GM12874 (cell line): ENCODE measurements at regions not wholly inside any gene's neighbourhood (a gene's known extent, or its start where the extent isn't known, plus 50 kb on each side); places are given as distances from the start of the nearest gene placed in this dataset.

Experiments used
- TF ChIP-seq, protein P1 (sequence below): IDR thresholded peaks from 2 replicates; pipeline ENCODE4 v1.5.1; 2011; ENCODE audit warnings: low read depth, mild to moderate bottlenecking, control low read depth, low read length, moderate library complexity; ENCODE audit not compliant: insufficient read depth

DNA sequence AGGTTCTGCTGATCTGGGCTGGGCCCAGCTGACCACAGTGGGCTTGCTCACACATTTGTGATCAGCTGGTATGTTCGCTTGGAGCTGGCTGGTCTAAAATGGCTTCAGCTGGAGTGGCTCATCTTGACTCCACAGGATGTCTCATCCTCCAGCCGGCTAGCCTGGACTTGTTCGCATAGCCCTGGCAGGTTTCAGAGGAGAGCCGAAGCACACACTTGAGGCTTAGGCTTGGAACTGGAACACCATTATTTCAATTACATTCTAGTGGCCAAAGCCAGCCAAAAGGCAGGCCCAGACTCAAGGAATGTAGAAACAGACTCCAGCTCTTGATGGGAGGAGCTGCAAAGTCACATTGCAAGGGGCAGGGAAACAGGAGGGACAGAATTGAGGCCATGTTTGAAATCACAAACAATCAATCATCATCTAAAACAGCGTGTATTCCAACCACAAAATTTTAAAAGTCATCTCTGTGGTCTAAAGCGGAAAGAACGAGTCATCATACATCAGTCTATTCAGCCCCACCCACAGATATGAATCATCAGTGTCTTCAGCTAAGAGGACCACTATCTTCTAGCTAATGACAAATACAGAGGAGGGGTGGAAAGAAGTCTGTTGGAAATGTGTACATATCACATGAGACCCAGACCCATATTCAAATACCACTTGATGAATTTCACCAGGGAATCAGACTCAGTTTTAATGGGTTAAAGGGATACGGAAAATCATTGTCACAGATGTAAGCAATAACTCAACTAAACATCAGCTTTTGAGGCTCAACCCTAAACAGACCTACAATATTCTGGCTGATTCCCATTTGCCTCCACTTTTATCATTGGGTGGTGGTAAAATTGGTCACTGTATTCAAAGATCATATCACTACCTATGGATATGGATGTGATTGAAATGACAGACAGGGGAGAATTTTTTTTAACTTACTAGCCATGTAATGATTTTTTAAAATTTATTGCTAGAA lies 139.0 kb upstream of the MKLN1 start:
- TF ChIP-seq, protein P1, sequence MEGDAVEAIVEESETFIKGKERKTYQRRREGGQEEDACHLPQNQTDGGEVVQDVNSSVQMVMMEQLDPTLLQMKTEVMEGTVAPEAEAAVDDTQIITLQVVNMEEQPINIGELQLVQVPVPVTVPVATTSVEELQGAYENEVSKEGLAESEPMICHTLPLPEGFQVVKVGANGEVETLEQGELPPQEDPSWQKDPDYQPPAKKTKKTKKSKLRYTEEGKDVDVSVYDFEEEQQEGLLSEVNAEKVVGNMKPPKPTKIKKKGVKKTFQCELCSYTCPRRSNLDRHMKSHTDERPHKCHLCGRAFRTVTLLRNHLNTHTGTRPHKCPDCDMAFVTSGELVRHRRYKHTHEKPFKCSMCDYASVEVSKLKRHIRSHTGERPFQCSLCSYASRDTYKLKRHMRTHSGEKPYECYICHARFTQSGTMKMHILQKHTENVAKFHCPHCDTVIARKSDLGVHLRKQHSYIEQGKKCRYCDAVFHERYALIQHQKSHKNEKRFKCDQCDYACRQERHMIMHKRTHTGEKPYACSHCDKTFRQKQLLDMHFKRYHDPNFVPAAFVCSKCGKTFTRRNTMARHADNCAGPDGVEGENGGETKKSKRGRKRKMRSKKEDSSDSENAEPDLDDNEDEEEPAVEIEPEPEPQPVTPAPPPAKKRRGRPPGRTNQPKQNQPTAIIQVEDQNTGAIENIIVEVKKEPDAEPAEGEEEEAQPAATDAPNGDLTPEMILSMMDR: no peak

DNA sequence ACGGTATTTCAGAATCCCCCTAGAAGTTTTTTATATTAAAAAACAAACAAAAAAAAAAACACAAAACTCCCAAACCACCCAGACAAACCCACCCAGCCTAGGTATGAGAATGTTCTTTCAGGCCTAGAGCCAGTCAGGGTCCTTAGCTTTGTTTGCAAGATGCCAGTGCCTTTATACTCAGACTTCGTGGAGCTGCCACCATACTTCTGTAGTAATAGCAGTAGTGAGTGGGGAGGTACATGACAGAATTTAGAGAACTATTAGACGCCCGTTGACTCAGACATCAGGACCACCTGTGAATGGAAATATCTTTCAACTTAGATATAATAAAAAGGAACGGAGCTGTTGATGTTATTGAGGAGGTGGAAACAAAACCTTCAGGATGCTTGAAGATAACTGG lies 138.2 kb upstream of the MKLN1 start:
- TF ChIP-seq, protein P1: no peak

DNA sequence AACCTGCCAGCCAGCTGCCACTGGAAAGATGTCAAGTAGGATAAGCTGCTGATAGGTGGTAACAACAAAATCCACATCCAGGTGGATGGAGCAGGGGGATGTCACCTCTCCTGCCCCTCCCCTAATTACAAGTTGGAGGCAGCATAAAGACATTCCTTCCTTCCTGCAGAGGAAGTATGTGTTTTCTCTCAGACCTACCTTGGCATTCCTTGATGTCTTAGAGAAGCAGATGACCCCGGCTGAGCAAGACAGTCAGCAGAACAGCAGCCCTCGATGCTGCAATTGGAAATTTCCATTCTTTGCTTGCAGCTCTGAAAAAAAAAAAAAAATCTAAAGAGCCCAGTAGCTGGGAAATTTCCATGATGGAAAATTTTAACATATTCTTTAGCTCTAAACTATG lies 137.5 kb upstream of the MKLN1 start:
- TF ChIP-seq, protein P1: no peak

DNA sequence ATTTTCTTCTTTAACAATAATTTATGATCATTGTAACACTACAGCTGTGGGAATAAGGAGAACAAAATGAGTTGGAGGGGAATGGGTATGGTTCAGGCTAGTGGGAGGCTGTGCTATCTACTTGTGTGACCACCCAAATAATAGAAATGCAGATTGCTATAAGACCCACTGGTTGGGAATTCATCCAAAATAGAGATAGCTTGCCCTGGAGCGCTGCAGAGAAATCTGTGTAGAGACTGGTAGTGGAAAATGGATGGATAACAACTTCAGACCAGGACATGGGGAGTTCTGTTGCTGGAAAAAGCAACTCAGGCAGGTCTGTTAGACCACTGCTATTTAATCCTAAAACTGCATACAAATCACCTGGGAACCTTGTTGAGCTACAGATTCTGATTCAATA lies 137.1 kb upstream of the MKLN1 start:
- TF ChIP-seq, protein P1: no peak

DNA sequence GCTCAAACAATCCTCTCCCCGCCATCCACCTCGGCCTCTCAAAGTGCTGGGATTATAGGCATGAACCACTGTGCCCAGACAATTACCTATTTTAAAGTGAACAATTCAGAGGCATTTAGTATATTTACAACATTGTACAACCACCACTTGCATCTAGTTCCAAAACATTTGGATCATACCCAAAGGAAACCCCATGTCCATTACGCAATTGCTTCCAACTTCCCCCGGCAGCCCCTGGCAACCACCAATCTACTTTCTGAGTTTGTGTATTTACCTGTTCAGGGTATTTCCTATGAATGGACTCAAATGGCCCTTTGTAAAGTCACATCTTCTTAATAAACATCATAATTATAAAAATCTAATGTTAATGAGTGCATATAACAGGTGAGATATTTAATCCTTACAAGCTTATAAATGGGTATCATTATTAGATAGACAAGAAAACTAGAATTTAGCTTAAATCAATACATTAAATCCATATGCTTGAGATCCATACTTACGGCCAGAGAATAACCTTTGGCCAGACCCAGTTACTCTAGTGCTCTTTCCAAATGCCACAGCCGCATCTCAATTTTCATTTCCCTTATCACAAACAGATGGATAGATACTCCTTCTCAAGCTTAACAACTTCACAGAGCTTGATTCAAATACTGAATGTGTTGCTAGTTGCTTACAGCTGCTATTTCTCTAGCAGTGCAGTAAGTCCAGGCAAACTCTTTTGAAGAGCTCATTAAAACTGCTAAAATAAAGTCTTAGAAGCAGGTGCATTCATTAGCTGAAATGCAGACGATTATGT lies 133.4 kb upstream of the MKLN1 start:
- TF ChIP-seq, protein P1: no peak

DNA sequence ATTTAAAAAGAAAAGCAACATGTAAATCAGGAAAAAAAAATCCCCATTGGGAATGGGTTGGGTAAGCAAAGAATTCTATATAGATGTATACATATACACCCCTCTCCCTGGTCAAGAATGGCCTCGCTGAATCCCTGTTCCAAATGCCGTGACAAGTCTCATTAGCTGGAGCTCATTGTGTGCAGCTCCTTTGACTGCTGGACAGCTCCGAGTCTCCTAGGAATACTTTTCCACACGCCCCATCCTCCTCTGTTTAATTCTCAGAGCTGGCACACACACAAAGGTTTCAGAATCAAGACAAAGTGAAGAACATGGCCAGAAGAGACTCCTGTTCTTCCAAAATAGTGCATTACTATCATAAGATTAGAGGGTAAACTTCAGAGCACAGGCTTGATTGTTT lies 130.9 kb upstream of the MKLN1 start:
- TF ChIP-seq, protein P1: no peak

DNA sequence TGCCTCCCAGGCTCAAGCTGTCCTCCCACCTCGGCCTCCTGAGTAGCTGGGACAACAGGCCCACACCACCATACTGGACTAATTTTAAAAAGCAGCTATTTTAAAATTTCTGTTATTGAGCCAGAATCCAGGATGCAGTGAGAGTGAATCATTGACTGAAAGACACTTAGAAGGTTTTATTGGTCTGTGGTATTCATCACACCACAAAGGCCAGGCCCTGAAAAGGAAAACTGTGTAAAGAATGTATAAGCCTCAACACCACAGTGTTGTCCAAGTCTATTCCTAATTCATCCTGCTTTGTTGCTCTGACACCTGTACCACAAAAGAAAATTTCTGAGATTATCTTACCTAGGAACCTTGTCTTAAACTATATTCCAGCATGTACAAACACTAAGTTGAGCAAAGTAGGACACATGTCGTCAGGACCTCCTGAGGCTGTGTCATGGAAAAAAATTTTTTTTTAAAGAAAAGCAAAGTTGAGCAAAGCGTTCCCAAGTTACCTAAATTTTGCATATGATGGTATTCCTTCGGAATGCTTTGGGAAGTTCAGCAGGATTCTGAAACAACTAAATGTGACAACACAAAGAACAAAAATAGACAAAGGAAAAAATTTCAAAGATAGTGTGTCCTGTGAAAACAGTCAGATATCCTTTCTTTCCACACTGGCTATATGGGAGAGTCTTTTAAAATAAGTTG lies 129.6 kb upstream of the MKLN1 start:
- TF ChIP-seq, protein P1: no peak
